WTC11 (cell line): ENCODE measurements at regions not wholly inside any gene's neighbourhood (a gene's known extent, or its start where the extent isn't known, plus 50 kb on each side); places are given as distances from the start of the nearest gene placed in this dataset.

Experiments used
- ATF6 ChIP-seq: sonication (generic); formaldehyde crosslinking; IDR thresholded peaks from 2 replicates; pipeline ENCODE4 v1.8.1; 2023; ENCODE audit warnings: mild to moderate bottlenecking, missing genetic modification reagents
- CBFB ChIP-seq: sonication (generic); formaldehyde crosslinking; IDR thresholded peaks from 2 replicates; pipeline ENCODE4 v1.8.1; 2022; ENCODE audit warnings: mild to moderate bottlenecking, low read depth, missing genetic modification reagents
- CTCF ChIP-seq: fragments of 200-600 bp; IDR thresholded peaks from 2 replicates; pipeline ENCODE4 v1.8.0; 2022; ENCODE audit warnings: antibody characterized with exemption
- E2F1 ChIP-seq: sonication (generic); formaldehyde crosslinking; IDR thresholded peaks from 2 replicates; pipeline ENCODE4 v1.8.0; 2022; ENCODE audit warnings: mild to moderate bottlenecking, missing genetic modification reagents
- GABPB1 ChIP-seq: sonication (generic); formaldehyde crosslinking; IDR thresholded peaks from 2 replicates; pipeline ENCODE4 v1.8.1; 2023; ENCODE audit warnings: mild to moderate bottlenecking, missing genetic modification reagents
- MAX ChIP-seq: sonication (generic); formaldehyde crosslinking; IDR thresholded peaks from 2 replicates; pipeline ENCODE4 v1.8.0; 2022; ENCODE audit warnings: mild to moderate bottlenecking, missing genetic modification reagents
- MXD4 ChIP-seq: fragments of 250-450 bp; sonication (Bioruptor Pico); IDR thresholded peaks from 2 replicates; pipeline ENCODE4 v1.8.0; 2021; ENCODE audit warnings: mild to moderate bottlenecking, moderate library complexity, borderline replicate concordance
- PREB ChIP-seq: sonication (generic); formaldehyde crosslinking; IDR thresholded peaks from 2 replicates; pipeline ENCODE4 v1.8.1; 2022; ENCODE audit warnings: mild to moderate bottlenecking, missing genetic modification reagents, moderate library complexity, borderline replicate concordance
- SMAD3 ChIP-seq: sonication (generic); formaldehyde crosslinking; IDR thresholded peaks from 2 replicates; pipeline ENCODE4 v1.8.0; 2022; ENCODE audit warnings: missing genetic modification reagents, mild to moderate bottlenecking, borderline replicate concordance
- SP1 ChIP-seq: sonication (generic); formaldehyde crosslinking; conservative IDR thresholded peaks from 2 replicates; pipeline ENCODE4 v1.8.1; 2022; ENCODE audit warnings: missing genetic modification reagents
- TP53 ChIP-seq: sonication (generic); formaldehyde crosslinking; IDR thresholded peaks from 2 replicates; pipeline ENCODE4 v1.8.1; 2023; ENCODE audit warnings: mild to moderate bottlenecking, missing genetic modification reagents
- USF2 ChIP-seq: sonication (generic); formaldehyde crosslinking; IDR thresholded peaks from 2 replicates; pipeline ENCODE4 v1.8.1; 2023; ENCODE audit warnings: mild to moderate bottlenecking, missing genetic modification reagents, moderate library complexity
- ZNF281 ChIP-seq: sonication (generic); formaldehyde crosslinking; IDR thresholded peaks from 2 replicates; pipeline ENCODE4 v1.8.0; 2023; ENCODE audit warnings: mild to moderate bottlenecking, missing genetic modification reagents
- ZNF512 ChIP-seq: sonication (generic); formaldehyde crosslinking; IDR thresholded peaks from 2 replicates; pipeline ENCODE4 v1.8.1; 2022; ENCODE audit warnings: missing genetic modification reagents, borderline replicate concordance

- no peak for TF ChIP-seq CTCF
- TF ChIP-seq MXD4: no peak
- no peak for TF ChIP-seq ZNF281 (CRISPR knock-in tag)
- no peak for TF ChIP-seq TP53
- TF ChIP-seq SMAD3 (CRISPR knock-in tag): no peak
- TF ChIP-seq ZNF512 (CRISPR knock-in tag): no peak
- no peak for TF ChIP-seq SP1 (CRISPR knock-in tag)
- no peak for TF ChIP-seq GABPB1 (CRISPR knock-in tag)
- TF ChIP-seq E2F1 (CRISPR knock-in tag): no peak
- no peak for TF ChIP-seq USF2 (CRISPR knock-in tag)
- no peak for TF ChIP-seq PREB
- TF ChIP-seq CBFB (CRISPR knock-in tag): no peak
- no peak for TF ChIP-seq MAX (CRISPR knock-in tag)
- TF ChIP-seq ATF6: no peak
These were observed 96.6 kb upstream of the LOC128125822 start for GRCh38 chr6:63475707-63476106.
